ENCODE measurements at regions not wholly inside any gene's neighbourhood (a gene's known extent, or its start where the extent isn't known, plus 50 kb on each side); places are given as distances from the start of the nearest gene placed in this dataset.
"Not testable (repeated sequence)": the region's sequence is repeated elsewhere in the genome, so short reads cannot be mapped to it uniquely, and the experiment has no call there.

- no peak for DNase-seq
These were observed 2294.4 kb downstream of the TP53TG3F start for GRCh38 chr16:35753559-35754390.

DNA sequence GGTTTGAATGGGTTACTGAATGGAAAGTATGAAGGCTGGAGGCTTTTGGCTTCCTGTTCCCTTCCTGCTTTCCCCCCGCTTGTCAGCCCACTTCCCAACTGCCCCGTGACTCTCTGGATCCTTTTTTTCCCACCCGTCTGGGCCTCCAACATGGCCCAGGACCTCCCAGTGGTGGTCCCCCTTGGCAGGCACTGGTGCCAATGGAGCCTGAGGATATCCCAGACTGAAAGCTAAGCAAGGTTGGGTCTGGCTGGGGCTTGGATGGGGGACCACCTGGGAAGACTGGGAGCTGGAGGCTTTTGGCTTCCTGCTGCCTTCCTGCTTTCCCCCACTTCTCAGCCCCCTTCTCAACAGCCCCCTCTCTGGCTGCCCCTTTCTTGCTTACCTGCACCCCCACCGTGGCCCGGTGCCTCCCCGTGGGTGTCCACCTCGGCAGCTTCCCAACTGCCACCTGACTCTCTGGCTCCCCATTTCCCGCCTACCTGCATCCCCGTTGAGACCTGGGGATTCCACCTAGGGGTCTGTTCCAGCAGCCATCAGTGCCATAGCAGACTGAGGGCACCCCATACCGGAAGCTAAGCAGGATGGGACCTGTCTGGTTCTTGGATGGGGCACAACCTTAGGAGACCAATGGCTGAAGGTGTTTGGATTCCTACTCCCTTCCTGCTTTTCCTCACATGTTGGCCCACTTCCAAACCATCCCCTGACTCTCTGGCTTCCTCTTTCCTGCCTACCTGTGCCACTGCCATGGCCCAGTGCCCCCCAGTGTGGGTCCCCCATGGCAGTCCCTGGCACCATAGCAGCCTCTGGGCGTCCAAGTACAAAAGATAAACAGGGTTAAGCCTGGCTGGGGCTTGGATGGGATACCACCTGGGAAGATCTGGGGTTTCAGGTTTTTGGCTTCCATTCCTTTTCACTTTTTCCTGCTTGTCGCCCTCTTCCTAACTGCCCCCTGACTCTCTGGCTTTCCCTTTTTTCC, 2295.3 kb downstream of the TP53TG3F start:
- no peak for DNase-seq

DNA sequence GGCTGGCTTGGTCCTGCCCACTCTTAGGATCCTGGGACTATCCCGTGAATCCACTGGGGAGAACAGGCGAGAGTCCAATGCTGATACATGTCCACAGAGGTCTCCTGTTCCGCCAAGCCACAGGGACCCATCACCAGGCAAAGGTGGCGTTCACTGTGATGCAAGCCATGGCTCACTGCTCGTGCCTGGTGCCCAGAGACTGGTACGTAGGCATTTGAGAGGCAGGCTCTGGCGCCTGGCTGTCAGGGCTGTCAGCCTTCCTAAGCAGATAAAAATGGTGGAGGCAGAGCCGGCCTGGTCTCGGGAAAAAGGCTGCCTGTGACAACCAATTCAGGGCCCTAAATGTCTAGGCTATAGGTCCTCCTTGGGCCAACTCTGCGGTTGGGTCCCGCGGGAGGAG, 2329.0 kb downstream of the TP53TG3F start:
- DNase-seq, result no peak

DNA sequence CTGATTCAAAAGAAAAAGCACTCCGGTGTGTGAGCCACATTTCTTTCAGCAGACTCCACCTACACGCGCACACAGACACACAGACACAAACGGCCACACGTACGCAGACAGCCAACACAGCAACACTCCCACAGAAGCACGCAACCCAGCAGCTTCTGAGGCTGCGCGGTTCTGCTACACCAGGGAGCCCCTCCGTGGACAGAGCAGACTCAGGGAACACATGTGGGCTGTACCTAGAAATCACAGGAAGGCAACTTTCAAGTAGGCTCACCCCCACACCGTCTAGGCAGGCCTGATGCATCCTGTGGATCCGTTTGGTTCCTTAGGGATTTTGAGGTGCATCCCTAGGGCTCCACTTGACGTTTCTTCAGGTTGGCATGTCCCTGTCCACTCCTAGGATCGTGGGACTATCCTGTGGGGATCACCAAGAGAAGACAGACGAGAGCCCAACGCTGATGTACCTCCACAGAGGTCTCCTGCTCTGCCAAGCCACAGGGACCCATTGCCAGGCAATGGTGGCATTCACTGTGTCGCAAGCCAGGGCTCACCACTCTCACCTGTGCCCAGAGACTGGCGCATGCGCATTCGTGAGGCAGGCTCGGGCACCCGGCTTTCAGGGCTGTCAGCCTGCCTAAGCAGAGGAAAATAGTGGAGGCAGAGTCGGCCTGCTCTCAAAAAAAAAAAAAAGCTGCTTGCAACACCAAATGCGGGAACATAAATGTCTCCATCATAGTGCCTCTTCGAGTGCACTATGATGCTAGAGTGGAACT, 2333.3 kb downstream of the TP53TG3F start:
- no peak for DNase-seq

GRCh38 chr16:35793601-35794000, 2334.2 kb downstream of the TP53TG3F start:
- no peak for DNase-seq

DNA sequence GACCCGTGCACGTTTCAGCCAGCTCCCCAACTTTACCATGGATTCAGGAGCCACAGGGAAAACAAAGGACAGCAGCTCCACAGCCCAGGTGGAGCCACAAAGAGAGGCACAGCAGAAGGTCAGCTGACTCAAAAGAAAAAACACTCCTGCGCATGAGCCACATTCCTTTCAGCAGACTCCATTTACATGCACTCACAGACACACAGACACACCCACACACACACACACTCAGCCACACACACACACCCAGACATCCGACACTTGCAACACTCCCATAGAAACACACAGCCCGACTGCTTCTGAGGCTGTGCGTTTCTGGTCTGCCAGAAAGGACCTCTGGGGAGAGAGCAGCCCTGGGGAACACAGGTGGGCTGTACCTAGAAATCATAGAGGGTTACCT, 2335.5 kb downstream of the TP53TG3F start:
- no peak for DNase-seq

GRCh38 chr16:35795361-35796029, 2336.1 kb downstream of the TP53TG3F start:
- no peak for DNase-seq

DNA sequence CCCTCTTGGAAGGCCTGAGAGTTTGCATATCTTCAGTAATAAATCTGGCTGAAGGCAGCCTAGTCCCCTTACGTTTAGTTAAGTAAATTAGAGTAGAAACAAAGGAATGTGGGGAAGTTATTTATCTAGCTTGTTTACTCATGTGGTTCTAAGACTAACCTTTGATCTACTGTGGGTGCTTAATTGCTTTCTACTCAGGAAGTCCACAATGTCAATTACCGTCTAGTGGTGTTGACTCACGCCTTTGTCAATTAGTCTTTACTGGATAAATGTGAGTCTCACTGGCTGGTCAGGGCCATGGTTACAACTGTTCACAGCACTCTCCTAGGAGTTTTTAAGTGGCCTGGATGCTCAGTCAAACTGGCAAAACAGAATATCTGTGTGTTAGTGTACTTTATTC, 2338.4 kb downstream of the TP53TG3F start:
- no peak for DNase-seq

DNA sequence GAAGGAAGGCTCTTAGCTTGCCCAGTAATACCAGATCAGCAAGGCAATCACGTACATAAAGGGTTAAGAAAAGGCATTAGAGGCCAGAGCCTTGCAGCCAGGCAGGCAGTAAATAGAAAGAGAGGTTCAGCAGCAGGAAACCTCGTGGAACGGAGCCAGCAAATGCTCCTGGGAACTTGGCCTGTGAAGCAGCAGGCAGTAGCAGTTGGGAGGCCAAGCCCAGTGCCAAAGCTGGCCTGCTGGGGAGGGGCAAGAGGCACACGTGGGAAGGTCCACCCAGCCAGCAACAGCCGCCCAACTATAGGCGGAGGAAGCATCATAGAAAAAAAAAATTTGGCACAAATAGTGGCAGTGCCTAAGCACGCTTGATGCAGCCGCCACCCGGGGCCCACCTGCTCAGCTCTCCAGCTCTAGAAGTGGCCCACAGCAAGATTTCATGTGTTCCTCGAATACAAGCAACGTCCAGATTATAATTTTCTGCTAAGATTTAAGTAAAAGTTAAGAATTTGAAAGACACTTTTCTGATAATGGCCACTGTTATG, 2339.5 kb downstream of the TP53TG3F start:
- peak; percentile 42 for DNase-seq

GRCh38 chr16:35804465-35804864, 2345.1 kb downstream of the TP53TG3F start:
- DNase-seq, result not testable (repeated sequence)

DNA sequence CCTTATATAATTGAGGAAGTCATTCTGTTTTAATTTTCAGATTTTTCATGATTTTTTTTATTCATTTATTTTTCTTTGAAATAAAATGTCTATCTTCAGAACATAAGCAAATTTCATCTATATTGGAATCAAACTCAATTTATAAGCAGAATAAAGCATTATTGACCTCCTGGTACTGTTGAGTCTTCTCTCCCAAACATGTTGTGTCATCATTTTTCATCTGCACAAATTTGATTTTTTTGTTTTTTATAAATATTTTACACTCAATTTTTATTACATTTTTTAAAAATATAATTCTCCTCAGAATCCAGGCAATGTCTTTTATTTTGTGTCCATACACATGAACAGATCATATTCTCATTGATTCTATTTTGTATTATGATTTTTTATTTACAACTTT, 2363.9 kb downstream of the TP53TG3F start:
- DNase-seq, result no peak

DNA sequence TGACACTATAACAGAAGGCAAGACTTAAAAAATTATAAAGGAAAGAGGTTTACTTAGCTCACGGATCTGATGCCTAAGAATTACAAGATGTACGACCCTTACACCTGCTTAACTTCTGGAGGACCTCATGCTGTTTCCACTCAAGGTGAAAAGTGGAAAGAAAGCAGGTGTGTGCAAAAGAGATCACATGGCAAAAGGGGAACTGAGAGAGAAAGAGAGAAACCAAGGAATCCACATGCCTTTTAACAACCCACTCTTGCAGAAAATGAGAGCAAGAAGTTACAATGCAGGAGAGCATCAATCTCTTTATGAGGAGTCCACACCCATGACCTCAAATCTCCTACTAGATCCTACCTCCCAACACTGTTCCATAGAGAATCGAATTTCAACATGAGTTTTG, 2382.2 kb downstream of the TP53TG3F start:
- no peak for DNase-seq

- no peak for DNase-seq
These were observed 2402.8 kb downstream of the TP53TG3F start for GRCh38 chr16:35862242-35862641.

DNA sequence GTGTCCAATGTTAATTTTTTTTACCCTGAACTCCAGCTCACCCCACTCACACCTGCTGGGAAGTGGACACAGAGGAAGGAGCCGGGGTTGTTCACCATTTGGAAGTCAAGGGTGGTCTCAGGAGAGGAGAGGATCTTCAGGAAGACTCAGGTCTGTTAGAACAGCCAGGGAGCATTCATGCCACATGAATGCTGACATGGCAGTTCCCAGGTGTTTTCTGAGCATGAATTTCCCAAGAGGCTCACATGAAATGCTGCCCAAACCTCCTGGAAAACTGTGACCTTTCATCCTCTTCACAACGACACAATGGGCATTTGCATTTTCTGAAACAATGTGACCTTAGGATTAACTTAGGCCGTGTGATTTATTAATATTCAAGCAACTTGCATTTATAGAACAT, 2409.2 kb downstream of the TP53TG3F start:
- DNase-seq, result no peak

GRCh38 chr16:35873472-35873871, 2414.1 kb downstream of the TP53TG3F start:
- DNase-seq, result no peak

DNA sequence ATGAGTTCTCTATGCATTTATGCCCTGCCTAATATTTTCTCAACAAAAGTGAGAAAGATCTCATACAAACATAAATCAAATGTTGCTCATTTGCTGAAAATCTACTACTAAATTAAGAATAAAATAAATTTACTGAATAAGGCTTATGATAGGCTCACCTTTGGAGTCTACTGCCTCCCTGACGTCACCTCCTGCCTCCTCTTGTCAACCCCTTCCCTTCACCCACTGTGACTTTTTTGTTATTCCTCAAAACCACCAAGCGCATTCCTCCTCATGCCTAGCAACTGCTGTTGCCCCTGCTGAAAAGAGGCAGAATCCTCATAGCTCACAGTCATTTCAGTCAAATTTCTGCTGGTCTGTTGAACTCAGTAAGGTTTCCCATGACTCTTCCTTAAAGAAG, 2422.2 kb downstream of the TP53TG3F start:
- no peak for DNase-seq

GRCh38 chr16:35906440-35906839, 2447.0 kb downstream of the TP53TG3F start:
- DNase-seq, result no peak

DNA sequence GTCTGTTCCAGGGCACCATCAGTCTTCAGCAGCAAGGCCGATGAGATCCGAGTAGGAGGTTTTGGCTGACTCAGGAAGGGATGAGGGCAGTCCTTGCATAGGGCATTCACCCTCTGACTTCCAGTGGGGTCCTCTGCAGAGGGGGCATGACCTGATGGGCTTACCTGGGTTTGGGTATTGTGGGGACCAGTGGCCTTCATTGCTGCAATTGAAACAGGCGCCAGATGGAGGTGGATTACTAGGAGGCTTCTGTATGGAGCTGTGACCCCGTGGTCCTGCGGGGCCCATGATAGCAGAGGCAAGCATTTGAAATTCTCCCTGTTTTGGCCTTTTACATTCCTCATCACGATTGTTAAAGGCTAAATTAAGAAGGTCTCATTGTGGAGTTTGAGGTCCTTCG, 2448.7 kb downstream of the TP53TG3F start:
- DNase-seq, result no peak

DNA sequence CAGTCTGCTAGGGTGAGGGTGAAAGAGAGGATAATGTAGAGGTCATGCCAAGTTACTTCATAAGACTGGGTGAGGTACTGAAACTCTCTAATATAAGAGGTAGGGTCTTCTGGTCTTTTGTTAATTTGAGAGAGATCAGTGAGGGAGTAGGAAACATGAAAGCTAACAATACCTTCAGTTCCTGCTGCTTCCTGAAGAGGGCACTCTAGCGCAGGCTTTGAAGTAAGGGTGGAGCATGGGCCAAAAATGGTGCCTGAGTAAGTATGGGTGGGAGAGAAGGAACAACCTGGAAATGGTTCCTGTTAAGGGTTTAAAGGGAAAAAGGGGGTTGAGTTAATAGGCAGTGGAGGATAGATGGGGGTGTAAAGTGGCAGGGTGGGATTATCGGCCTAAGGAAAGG, 2449.5 kb downstream of the TP53TG3F start:
- DNase-seq, result no peak

DNA sequence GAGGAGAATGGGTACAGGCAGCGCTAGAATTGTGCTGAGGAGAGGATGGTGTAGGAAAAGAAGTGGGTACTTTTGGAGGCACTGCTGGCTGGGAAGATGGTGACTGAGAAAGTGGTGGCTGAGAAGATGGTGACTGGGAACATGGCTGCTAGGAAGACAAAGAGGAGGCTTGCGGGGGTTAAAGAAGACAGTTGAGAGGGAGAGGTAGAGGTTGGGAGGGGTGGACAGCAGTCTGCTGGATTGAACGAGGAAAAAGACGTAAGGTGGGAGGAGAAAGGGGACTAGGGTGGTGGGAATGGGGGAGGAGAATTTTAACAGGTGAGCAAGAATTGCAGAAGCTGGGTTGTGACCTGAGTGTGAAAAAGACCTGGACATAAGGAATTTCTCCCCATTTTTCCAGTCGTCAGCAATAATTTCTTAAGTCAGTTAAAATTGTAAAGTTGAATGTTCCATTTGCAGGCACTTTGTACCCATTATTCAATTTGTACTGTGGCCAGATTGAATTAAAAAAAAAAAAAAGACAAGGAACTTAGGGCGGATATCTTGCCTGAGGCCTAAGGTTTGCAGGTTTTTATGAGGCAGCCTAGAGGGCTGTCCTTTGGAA, 2450.0 kb downstream of the TP53TG3F start:
- no peak for DNase-seq

DNA sequence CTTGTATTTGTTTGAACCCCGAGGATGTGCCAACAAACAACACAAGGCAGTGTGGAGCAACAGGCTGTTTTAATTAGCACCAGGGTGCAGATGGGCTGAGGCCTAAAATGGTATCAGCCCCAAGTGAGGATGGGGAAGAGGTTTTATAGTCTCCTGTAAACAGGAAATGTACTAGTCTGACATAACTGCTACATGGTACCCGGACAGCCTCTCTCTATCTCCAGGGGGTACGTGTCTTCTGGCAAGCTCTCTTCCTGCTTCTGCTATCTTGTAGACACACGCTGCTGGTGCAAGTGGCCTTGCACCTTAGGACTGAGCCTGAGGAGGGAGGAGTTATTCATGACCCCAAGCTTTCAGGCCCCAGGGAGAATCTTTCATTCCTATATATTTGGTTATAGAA, 2451.0 kb downstream of the TP53TG3F start:
- no peak for DNase-seq

GRCh38 chr16:35911899-35912298, 2452.5 kb downstream of the TP53TG3F start:
- no peak for DNase-seq
